ENCODE measurements at regions not wholly inside any gene's neighbourhood (a gene's known extent, or its start where the extent isn't known, plus 50 kb on each side); places are given as distances from the start of the nearest gene placed in this dataset.

- H3K79me2 ChIP-seq (replicated peaks; ENCODE audit: insufficient read depth, low read length): no peaks in the 10 kb centered on the region
- no peaks in the 10 kb centered on the region for H3F3A ChIP-seq (ENCODE audit: insufficient read depth, low read length, poor library complexity, severe bottlenecking)
- H3K27ac ChIP-seq (ENCODE audit: low read length): no peak overlapping the region
- no peaks in the 10 kb centered on the region for H3K9me3 ChIP-seq (ENCODE audit: low read length)
- no peak overlapping the region for H2AFZ ChIP-seq (ENCODE audit: low read depth, low read length)
- no peaks in the 10 kb centered on the region for H3K27me3 ChIP-seq (ENCODE audit: insufficient read depth, low read depth, low read length)
- H3K9ac ChIP-seq (ENCODE audit: low read length): no peak overlapping the region
- TF ChIP-seq POLR2AphosphoS5 (IDR thresholded peaks at IDR 0.05) (no peak), TAF1 (IDR thresholded peaks at IDR 0.05; ENCODE audit: low read depth) (no peak), CTCF (IDR thresholded peaks at IDR 0.05; ENCODE audit: poor library complexity, severe bottlenecking) (no peak), REST (IDR thresholded peaks at IDR 0.05; ENCODE audit: borderline replicate concordance) (no peak), EZH2 (IDR thresholded peaks at IDR 0.05; ENCODE audit: borderline replicate concordance, insufficient read depth, low read length, poor library complexity, severe bottlenecking) (no peak), SMC3 (conservative IDR thresholded peaks at IDR 0.05; ENCODE audit: poor library complexity) (no peak), MXI1 (conservative IDR thresholded peaks at IDR 0.05; ENCODE audit: poor library complexity, severe bottlenecking) (no peak), RAD21 (conservative IDR thresholded peaks at IDR 0.05) (no peak), EP300 (conservative IDR thresholded peaks at IDR 0.05; ENCODE audit: poor library complexity, severe bottlenecking) (no peak)
- H3K4me3 ChIP-seq (ENCODE audit: low read length): no peak overlapping the region
- no peaks in the 10 kb centered on the region for H3K9me2 ChIP-seq (ENCODE audit: insufficient read depth, low read length)
- no peaks in the 10 kb centered on the region for H4K20me1 ChIP-seq (ENCODE audit: insufficient read depth)
- H3K36me3 ChIP-seq (ENCODE audit: insufficient read depth, low read length): peaks cover 30% of the 10 kb centered on the region
- H3K4me2 ChIP-seq (ENCODE audit: low read length): no peak overlapping the region
Observed at GRCh38 chr19:5234412-5234811, 106.2 kb downstream of the PTPRS start.

- Histone ChIP-seq H3K36me3 (ENCODE audit: insufficient read depth, low read length) (peaks cover 30% of the 10 kb centered on the region), H3K27me3 (ENCODE audit: insufficient read depth, low read depth, low read length) (no peaks in the 10 kb centered on the region), H3K79me2 (replicated peaks; ENCODE audit: insufficient read depth, low read length) (no peaks in the 10 kb centered on the region), H4K20me1 (ENCODE audit: insufficient read depth) (no peaks in the 10 kb centered on the region), H3K9me2 (ENCODE audit: insufficient read depth, low read length) (no peaks in the 10 kb centered on the region), H3K9me3 (ENCODE audit: low read length) (no peaks in the 10 kb centered on the region), H3K27ac (ENCODE audit: low read length) (no peak overlapping the region), H3F3A (ENCODE audit: insufficient read depth, low read length, poor library complexity, severe bottlenecking) (no peaks in the 10 kb centered on the region), H3K9ac (ENCODE audit: low read length) (no peak overlapping the region), H2AFZ (ENCODE audit: low read depth, low read length) (no peak overlapping the region), H3K4me3 (ENCODE audit: low read length) (no peak overlapping the region), H3K4me2 (ENCODE audit: low read length) (no peak overlapping the region)
- TF ChIP-seq CTCF (IDR thresholded peaks at IDR 0.05; ENCODE audit: poor library complexity, severe bottlenecking) (no peak), RAD21 (conservative IDR thresholded peaks at IDR 0.05) (no peak), EZH2 (IDR thresholded peaks at IDR 0.05; ENCODE audit: borderline replicate concordance, insufficient read depth, low read length, poor library complexity, severe bottlenecking) (no peak), REST (IDR thresholded peaks at IDR 0.05; ENCODE audit: borderline replicate concordance) (no peak), POLR2AphosphoS5 (IDR thresholded peaks at IDR 0.05) (no peak), SMC3 (conservative IDR thresholded peaks at IDR 0.05; ENCODE audit: poor library complexity) (no peak), MXI1 (conservative IDR thresholded peaks at IDR 0.05; ENCODE audit: poor library complexity, severe bottlenecking) (no peak), EP300 (conservative IDR thresholded peaks at IDR 0.05; ENCODE audit: poor library complexity, severe bottlenecking) (no peak), TAF1 (IDR thresholded peaks at IDR 0.05; ENCODE audit: low read depth) (no peak)
Observed at GRCh38 chr19:5232798-5233505, 107.7 kb downstream of the PTPRS start.
